H1 (cell line): ENCODE measurements at regions not wholly inside any gene's neighbourhood (a gene's known extent, or its start where the extent isn't known, plus 50 kb on each side); places are given as distances from the start of the nearest gene placed in this dataset.

ENCODE experiments used
- CEBPB ChIP-seq: IDR thresholded peaks from 2 replicates; pipeline ENCODE4 v1.6.1; 2012; ENCODE audit warnings: low read depth, low read length
- EP300 ChIP-seq, 2 experiments: IDR thresholded peaks; 1 replicate in 1 of 2; 2 replicates in 1 of 2; pipeline ENCODE4 v1.6.1; 2011 to 2012; ENCODE audit warnings: low read depth in 2 of 2, low read length in 2 of 2, mild to moderate bottlenecking in 2 of 2, borderline replicate concordance in 1 of 2, inconsistent platforms in 1 of 2, moderate library complexity in 1 of 2
- SRF ChIP-seq: IDR thresholded peaks from 2 replicates; pipeline ENCODE4 v1.6.1; 2011; ENCODE audit warnings: mild to moderate bottlenecking, low read depth, low read length, moderate library complexity
- TAF7 ChIP-seq: optimal IDR thresholded peaks from 2 replicates; pipeline ENCODE3; 2011; ENCODE audit warnings: low read depth, mild to moderate bottlenecking, inconsistent platforms, low read length, moderate library complexity, borderline replicate concordance

- TF ChIP-seq TAF7 (no peak), CEBPB (no peak), SRF (no peak), EP300 (IDR thresholded peaks at IDR 0.05; ENCODE audit: borderline replicate concordance in 1 of 2, low read depth in 2 of 2, low read length in 2 of 2) (no peak)
Measured at GRCh38 chr4:43886196-43886595, 562.4 kb downstream of the KCTD8 start (continued).
